Activated T-cell treated with anti-CD3 and anti-CD28 coated beads, Interleukin-2, amount 50 U/mL, for 72 hours (primary cell): ENCODE measurements at regions not wholly inside any gene's neighbourhood (a gene's known extent, or its start where the extent isn't known, plus 50 kb on each side); places are given as distances from the start of the nearest gene placed in this dataset.

Experiments used
- ATAC-seq, 2 donors: fragments of 150-1000 bp; cut with Tn5 transposase; replicated peaks in 1 of 2; 2 replicates each; pipeline ENCODE4 v1.10.0; 2021; ENCODE audit warnings: moderate library complexity in 2 of 2, mild to moderate bottlenecking in 1 of 2
- DNase-seq, 2 donors: peaks; one replicate each; pipeline ENCODE4 v3.0.0; 2021 to 2022; ENCODE audit warnings: mixed read lengths in 1 of 2
- H3K27ac Mint-ChIP-seq: one replicate; pipeline ENCODE4 v1.8.0; 2022; ENCODE audit warnings: mild to moderate bottlenecking, moderate library complexity, mixed read lengths
- H3K27me3 Mint-ChIP-seq: one replicate; pipeline ENCODE4 v1.8.0; 2022; ENCODE audit warnings: low read depth, mixed read lengths
- H3K36me3 Mint-ChIP-seq, 2 donors: one replicate each; pipeline ENCODE4 v1.8.0; 2022; ENCODE audit warnings: mixed read lengths in 2 of 2, mild to moderate bottlenecking in 1 of 2; ENCODE audit not compliant: insufficient read depth in 2 of 2
- H3K4me1 Mint-ChIP-seq: one replicate; pipeline ENCODE4 v1.8.0; 2022; ENCODE audit warnings: low read depth, mixed read lengths
- H3K4me3 Mint-ChIP-seq, 2 donors: one replicate each; pipeline ENCODE4 v1.8.0; 2022; ENCODE audit warnings: mild to moderate bottlenecking in 2 of 2, mixed read lengths in 2 of 2, moderate library complexity in 2 of 2
- H3K9me3 Mint-ChIP-seq, 2 donors: one replicate each; pipeline ENCODE4 v1.8.0; 2022; ENCODE audit warnings: mixed read lengths in 2 of 2

DNA sequence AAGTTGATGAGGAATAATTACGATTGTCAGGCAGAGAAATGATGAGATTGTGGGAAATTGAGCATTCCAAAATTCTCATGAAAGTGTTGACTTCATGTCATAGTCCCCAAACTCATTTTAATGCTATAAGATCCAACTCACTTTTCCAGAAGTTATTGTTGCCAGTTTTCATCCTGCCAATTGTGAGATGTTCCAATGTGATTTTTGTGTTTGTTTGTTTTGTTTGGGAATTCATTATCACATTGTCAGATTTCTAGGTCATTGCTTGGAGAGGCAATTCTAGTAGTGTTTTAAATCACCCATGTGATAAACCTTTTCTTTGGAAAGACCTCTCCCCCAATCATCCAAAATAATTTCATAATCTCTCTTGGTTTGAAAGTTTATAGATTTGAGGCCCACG is 86.0 kb upstream of the ACVR2A start:
- no peak for ATAC-seq
- H3K4me1 Mint-ChIP-seq, result no peaks in the 10 kb centered on the region
- no peaks in the 10 kb centered on the region for H3K27me3 Mint-ChIP-seq
- no peak overlapping the region for H3K27ac Mint-ChIP-seq
- no peak overlapping the region for H3K4me3 Mint-ChIP-seq
- no peaks in the 10 kb centered on the region for H3K36me3 Mint-ChIP-seq
- no peaks in the 10 kb centered on the region for H3K9me3 Mint-ChIP-seq
- no peak for DNase-seq

DNA sequence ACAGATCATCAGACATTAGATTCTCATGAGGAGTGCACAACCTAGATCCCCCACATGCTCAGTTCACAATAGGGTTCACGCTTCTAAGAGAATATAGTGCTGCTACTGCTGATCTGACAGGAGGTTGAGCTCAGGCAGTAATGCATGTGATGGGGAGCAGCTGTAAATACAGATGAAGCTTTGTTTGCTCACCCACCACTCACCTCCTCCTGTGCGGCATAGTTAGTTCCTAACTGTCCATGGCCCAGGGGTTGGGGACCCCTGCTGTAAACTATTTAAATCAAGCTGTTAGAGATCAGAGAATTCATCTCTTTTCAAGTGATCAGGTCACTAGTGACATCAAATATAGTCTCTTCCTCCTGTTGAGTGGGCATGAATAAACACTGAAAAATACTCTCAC is 88.8 kb upstream of the ACVR2A start:
- no peaks in the 10 kb centered on the region for H3K27me3 Mint-ChIP-seq
- H3K27ac Mint-ChIP-seq, result no peak overlapping the region
- no peaks in the 10 kb centered on the region for H3K36me3 Mint-ChIP-seq
- DNase-seq (no peak), ATAC-seq (no peak)
- no peaks in the 10 kb centered on the region for H3K9me3 Mint-ChIP-seq
- H3K4me3 Mint-ChIP-seq, result no peak overlapping the region
- H3K4me1 Mint-ChIP-seq, result no peaks in the 10 kb centered on the region

DNA sequence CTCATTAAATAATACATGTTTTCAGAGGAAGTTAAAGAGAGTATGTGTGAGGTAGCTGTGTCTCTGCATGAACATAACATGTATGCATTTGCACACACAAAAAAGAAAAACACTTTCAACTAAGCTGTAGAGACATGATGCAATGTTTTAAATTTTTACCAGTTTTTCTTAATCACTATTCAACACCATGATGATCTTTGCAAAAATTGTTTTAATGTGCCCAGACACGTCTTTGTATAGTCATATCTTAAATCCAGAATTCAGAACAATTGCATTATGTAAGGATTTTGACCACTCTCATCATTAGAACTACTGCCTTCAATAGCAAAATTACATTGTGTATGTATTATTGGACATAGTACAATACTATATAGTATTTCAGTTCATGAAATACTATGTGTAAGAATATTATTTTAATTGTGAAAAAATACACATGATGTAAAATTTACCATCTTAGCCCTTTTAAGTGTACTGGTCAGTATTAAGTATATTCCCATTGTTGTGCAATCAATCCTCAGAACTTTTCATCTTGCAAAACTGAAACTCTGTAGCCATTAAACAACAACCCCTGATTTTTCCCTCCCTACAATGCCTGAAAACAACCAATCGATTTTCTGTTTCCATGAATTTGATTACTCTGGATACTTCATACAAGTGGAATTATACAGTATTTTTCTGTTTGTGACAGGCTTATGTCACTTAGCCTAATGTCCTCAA is 104.5 kb upstream of the ACVR2A start:
- ATAC-seq, result no peak
- Mint-ChIP-seq H3K27me3 (no peaks in the 10 kb centered on the region), H3K4me3 (no peak overlapping the region), H3K4me1 (no peaks in the 10 kb centered on the region), H3K9me3 (peaks cover 5 to 6% of the 10 kb centered on the region in 2 donors), H3K27ac (no peak overlapping the region), H3K36me3 (no peaks in the 10 kb centered on the region)
- DNase-seq, result no peak

DNA sequence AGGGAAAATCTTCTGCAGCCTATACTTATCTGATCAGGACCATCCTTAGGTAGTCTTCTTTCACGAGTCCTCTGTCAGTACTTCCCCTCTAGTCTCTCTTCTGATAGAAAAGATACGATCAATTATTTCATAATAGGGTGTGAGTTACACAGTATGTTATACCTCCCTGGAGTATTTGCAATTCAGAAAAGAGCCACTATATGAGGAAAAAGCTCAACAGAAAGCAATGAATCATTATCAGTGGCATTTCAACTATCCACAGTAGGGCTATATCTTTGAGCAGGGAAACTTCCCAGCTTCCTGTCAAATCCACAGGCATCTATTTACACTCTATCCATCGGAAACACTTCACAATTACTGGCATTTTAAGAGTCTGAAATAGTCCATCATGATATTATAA is 105.3 kb upstream of the ACVR2A start:
- ATAC-seq, result no peak
- DNase-seq, result no peak

DNA sequence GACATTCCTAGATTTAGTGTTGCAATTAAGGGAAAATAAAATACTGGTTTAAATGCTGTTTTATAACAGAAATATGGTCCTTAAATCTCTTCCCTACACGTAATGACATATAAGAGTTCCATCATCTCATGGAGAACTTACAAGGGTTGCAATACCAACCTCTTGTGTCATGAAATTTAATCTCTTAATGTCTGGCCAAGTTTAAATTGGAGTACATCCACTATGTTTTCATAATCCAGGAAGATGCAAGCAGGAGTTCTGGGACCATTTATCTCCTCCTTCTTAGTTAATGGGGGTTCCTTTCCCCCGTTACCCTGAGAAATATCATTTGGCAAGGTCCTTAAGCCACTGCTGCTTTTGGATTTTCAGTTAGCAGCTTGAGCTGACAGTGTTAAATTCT is 126.0 kb upstream of the ACVR2A start:
- H3K4me3 Mint-ChIP-seq, result no peak overlapping the region
- H3K9me3 Mint-ChIP-seq, result peaks cover 2 to 3% of the 10 kb centered on the region in 2 donors
- H3K36me3 Mint-ChIP-seq, result no peaks in the 10 kb centered on the region
- DNase-seq, result no peak
- no peak overlapping the region for H3K27ac Mint-ChIP-seq
- ATAC-seq, result no peak
- no peaks in the 10 kb centered on the region for H3K27me3 Mint-ChIP-seq
- H3K4me1 Mint-ChIP-seq, result no peaks in the 10 kb centered on the region

More for the DNA sequence above, 105.3 kb upstream of the ACVR2A start:
- no peaks in the 10 kb centered on the region for H3K27me3 Mint-ChIP-seq
- no peak overlapping the region for H3K4me3 Mint-ChIP-seq
- H3K4me1 Mint-ChIP-seq, result no peaks in the 10 kb centered on the region
- H3K27ac Mint-ChIP-seq, result no peak overlapping the region
- peaks cover 5 to 10% of the 10 kb centered on the region in 2 donors for H3K9me3 Mint-ChIP-seq
- H3K36me3 Mint-ChIP-seq, result no peaks in the 10 kb centered on the region

DNA sequence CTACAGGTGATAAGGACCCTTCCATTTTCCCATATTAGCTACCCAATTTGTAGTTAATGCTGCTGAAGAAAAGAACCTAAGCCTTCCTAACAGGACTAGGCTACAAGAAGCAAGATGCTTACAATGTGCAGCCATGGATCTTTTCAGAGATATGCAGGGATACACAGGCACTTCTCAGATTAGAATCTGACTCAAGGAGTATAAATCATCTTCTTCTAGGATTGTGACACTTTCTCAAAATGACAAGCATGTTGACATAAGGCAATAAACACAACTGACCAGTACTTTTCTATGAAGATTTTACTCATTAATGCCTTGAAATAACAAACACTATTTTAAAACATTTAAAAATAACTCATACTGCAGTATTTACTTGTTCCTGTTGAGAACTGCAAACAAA is 127.9 kb upstream of the ACVR2A start:
- Mint-ChIP-seq H3K9me3 (peaks cover 5 to 7% of the 10 kb centered on the region in 2 donors), H3K4me1 (no peaks in the 10 kb centered on the region), H3K36me3 (peaks cover 3 to 5% of the 10 kb centered on the region in 2 donors), H3K27me3 (no peaks in the 10 kb centered on the region), H3K27ac (no peak overlapping the region), H3K4me3 (no peak overlapping the region)
- ATAC-seq (no peak), DNase-seq (no peak)

DNA sequence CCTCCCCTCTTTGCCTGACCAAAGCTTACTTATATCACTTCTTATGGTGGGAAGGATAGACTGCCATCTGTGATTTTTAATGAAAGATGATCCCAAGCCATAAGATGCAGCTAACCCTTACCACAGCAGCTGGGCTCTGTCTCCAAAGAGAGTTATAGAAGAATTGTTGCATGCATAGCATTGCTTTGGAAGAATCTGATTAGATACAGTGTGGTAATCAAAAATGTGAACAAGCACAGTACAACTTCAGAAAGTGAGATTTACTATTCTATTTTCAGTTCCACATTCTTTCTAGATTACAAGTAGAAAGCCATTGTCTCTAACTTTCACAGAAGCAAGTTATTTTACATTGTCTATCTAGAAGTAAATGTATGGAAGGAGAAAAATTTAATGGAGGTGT is 129.0 kb upstream of the ACVR2A start:
- no peak for ATAC-seq
- Mint-ChIP-seq H3K4me3 (no peak overlapping the region), H3K27me3 (no peaks in the 10 kb centered on the region), H3K36me3 (peaks cover 7 to 8% of the 10 kb centered on the region in 2 donors), H3K4me1 (no peaks in the 10 kb centered on the region), H3K27ac (no peak overlapping the region), H3K9me3 (peaks cover 7 to 10% of the 10 kb centered on the region in 2 donors)
- DNase-seq, result no peak

DNA sequence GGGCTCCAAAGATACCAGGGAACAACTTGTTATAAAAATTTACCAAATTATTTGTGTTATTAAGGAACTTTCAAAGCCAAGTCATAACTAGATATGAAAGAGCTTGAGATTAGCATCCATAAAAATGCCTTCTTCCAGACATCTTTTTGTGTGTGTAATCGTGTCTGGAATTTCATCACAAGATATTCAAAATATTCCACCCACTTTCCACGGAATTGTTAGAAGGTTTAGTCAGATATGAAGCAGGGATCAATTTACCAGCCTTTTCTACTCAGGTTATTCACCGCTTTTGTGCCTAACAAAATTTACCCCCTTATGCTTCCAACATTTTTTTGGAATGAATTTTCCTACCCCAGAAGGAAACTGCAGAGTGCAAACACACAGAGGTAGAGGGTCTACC is 130.2 kb upstream of the ACVR2A start:
- no peak overlapping the region for H3K27ac Mint-ChIP-seq
- H3K9me3 Mint-ChIP-seq, result peaks cover 7 to 10% of the 10 kb centered on the region in 2 donors
- H3K4me1 Mint-ChIP-seq, result no peaks in the 10 kb centered on the region
- no peak for DNase-seq
- no peak overlapping the region for H3K4me3 Mint-ChIP-seq
- H3K36me3 Mint-ChIP-seq, result peaks cover 7 to 8% of the 10 kb centered on the region in 2 donors
- ATAC-seq, result no peak
- no peaks in the 10 kb centered on the region for H3K27me3 Mint-ChIP-seq

DNA sequence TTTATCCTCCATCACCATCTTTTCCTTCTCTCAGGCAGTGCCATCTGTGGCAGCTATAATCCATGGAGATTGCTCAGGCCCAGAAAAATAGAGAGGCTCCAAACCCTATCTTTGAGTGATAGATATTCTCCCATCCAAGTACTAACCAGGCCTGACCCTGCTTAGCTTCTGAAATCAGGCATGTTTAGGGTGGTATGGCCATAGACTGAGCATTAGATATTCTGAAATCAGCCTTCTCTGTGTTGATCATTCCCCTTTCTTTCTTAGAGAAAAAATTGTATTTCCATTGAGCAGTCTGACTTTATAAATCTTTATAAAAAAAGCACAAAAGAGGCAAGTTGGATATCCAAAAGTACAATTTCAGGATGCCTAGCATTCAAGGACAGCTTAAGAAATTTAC is 131.5 kb upstream of the ACVR2A start:
- DNase-seq, result no peak
- Mint-ChIP-seq H3K4me3 (no peak overlapping the region), H3K27me3 (no peaks in the 10 kb centered on the region), H3K9me3 (peaks cover 7 to 10% of the 10 kb centered on the region in 2 donors), H3K36me3 (peaks cover 7 to 8% of the 10 kb centered on the region in 2 donors), H3K4me1 (no peaks in the 10 kb centered on the region), H3K27ac (no peak overlapping the region)
- no peak for ATAC-seq

DNA sequence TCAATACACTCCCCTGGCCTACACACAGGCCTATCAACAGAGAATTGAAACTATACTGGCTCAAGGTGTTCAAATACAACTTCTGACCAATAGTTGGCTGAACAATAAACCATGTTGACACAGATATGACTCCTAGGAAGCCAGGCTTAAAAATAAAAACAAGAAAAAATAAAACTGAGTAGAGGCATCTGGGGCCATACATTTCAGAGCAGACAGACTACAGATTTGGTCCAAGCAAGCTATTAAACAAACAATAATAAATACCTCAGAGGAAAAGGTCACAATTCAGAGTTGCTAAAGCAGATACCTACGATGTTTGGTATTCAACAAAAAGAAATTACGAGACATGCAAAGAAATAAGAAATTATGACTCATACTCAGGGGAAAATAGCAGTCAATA is 132.8 kb upstream of the ACVR2A start:
- no peak overlapping the region for H3K4me3 Mint-ChIP-seq
- H3K36me3 Mint-ChIP-seq, result peaks cover 7 to 8% of the 10 kb centered on the region in 2 donors
- H3K9me3 Mint-ChIP-seq, result peaks cover 9 to 10% of the 10 kb centered on the region in 2 donors
- H3K4me1 Mint-ChIP-seq, result no peaks in the 10 kb centered on the region
- H3K27me3 Mint-ChIP-seq, result no peaks in the 10 kb centered on the region
- H3K27ac Mint-ChIP-seq, result no peak overlapping the region
- DNase-seq, result no peak
- ATAC-seq, result no peak

DNA sequence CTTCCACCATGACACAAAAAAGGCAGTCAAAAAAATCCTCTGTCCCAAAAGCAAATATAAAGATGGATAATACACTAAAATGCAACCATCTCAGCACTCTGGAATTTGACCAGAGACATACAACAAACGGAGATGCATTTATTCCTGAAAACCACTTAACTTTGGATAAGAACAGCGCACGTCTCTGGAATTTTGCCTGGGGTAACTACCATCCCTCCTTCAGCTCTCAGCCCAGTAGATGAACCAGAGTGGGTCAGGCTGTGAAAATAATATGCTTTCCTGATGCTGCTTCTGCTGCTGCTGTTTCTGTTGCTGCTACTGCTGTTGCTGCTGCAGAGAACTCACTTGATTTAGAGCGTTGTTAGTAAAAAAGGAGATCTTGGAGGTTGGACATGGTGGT is 133.8 kb upstream of the ACVR2A start:
- H3K4me1 Mint-ChIP-seq, result no peaks in the 10 kb centered on the region
- no peak overlapping the region for H3K4me3 Mint-ChIP-seq
- peaks cover 9 to 10% of the 10 kb centered on the region in 2 donors for H3K9me3 Mint-ChIP-seq
- H3K27me3 Mint-ChIP-seq, result no peaks in the 10 kb centered on the region
- peaks cover 7 to 10% of the 10 kb centered on the region in 2 donors for H3K36me3 Mint-ChIP-seq
- DNase-seq (no peak), ATAC-seq (no peak)
- no peak overlapping the region for H3K27ac Mint-ChIP-seq

DNA sequence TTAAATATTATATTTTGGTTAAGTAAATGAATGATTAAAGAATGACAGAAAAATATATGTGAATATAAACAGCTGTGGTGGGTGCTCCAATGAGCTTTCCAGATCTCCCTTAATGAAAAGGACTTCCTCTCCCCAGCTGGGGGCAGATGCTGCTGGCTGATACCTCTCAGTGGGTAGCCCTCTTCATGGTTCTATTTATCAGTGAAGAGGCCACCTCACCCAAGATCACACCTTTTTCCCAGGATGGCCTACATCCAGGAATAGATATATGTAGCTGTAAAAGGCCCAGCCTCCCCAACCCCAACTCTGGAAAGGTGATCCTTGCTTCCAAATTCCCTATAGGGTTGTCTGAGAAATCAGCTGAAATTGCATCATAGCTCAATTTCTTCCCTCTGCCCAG is 135.2 kb upstream of the ACVR2A start:
- DNase-seq (no peak), ATAC-seq (no peak)
- Mint-ChIP-seq H3K4me1 (no peaks in the 10 kb centered on the region), H3K27ac (no peak overlapping the region), H3K27me3 (no peaks in the 10 kb centered on the region), H3K4me3 (no peak overlapping the region), H3K9me3 (peaks cover 9 to 10% of the 10 kb centered on the region in 2 donors), H3K36me3 (peaks cover 7 to 10% of the 10 kb centered on the region in 2 donors)

DNA sequence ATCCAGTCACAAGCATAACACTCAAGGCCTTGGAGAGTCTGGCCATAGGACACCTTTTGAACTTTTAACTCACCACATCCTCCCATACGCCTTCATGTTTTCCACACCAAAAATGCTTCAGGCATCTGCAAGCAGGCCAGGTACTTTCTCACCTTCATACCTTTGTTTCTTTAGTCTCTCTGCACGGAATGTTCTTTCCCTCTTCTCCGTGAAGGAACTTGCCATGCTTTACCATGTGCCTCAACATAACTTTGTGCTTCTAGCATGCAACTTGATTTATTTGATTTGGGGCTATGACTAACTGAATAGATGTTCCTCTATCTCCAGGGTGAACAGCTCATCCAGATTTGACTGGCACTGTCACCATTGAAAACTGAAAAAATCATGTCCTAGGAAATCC is 141.7 kb upstream of the ACVR2A start:
- Mint-ChIP-seq H3K4me1 (no peaks in the 10 kb centered on the region), H3K4me3 (no peak overlapping the region), H3K36me3 (peaks cover 0 to 2% of the 10 kb centered on the region in 2 donors), H3K27ac (no peak overlapping the region), H3K9me3 (peaks cover 5 to 6% of the 10 kb centered on the region in 2 donors), H3K27me3 (no peaks in the 10 kb centered on the region)
- ATAC-seq (no peak), DNase-seq (no peak)

DNA sequence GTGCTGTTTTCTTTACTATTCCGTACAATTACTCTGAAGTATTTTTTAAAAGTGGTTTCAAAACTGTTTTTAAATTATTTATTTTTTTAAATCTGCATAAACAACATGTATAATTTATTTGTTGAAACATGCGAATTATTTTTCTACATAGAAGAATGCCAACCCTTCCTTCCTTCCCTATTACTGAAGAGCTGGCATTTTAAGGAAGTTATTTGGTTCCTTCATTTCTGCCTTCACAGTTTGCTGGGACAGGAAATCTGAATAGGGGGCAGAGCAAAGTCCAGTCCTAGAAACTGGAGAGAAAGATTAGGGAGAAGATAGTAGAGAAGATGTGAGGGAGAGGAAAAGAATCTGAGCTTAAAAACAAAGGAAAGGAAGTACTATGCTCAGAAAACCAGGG is 146.7 kb upstream of the ACVR2A start:
- ATAC-seq, result no peak
- no peaks in the 10 kb centered on the region for H3K27me3 Mint-ChIP-seq
- H3K4me1 Mint-ChIP-seq, result no peaks in the 10 kb centered on the region
- no peak overlapping the region for H3K4me3 Mint-ChIP-seq
- H3K36me3 Mint-ChIP-seq, result no peaks in the 10 kb centered on the region
- peaks cover 2 to 6% of the 10 kb centered on the region in 2 donors for H3K9me3 Mint-ChIP-seq
- no peak overlapping the region for H3K27ac Mint-ChIP-seq
- DNase-seq, result no peak
